ENCODE measurements at regions not wholly inside any gene's neighbourhood (a gene's known extent, or its start where the extent isn't known, plus 50 kb on each side); places are given as distances from the start of the nearest gene placed in this dataset.

DNA sequence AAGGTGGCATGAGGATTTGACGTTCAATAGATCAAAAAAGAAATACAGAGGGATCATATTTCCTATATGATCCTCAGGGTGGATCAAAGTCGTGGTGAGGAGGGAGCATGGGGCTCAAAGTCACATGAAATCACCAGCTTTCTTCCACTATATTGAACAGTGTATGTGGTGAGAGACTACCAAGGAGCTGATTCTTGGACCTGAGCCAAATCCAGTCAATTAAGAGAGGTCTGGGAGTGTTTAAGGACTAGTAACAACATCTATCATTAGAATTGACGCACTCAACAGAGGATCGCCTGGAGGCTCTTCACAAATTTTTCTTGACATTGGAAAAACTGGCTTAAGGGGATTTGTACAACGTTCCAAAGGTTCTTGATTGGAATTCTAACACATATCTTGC lies 267.7 kb upstream of the PROX1 start:
- Histone ChIP-seq H3K27ac (ENCODE audit: insufficient read depth, low read depth, low read length, poor library complexity, severe bottlenecking) (no peak overlapping the region), H3K4me3 (ENCODE audit: insufficient read depth, low read depth, low read length) (no peak overlapping the region), H3K27me3 (ENCODE audit: control insufficient read depth, insufficient read depth, low read length, poor library complexity, severe bottlenecking) (no peaks in the 10 kb centered on the region), H3K4me1 (ENCODE audit: control insufficient read depth, insufficient read depth, low read length) (peaks cover under 1% of the 10 kb centered on the region), H3K36me3 (ENCODE audit: control insufficient read depth, insufficient read depth, low read length) (no peaks in the 10 kb centered on the region), H3K9me3 (ENCODE audit: control insufficient read depth, low read length) (no peaks in the 10 kb centered on the region)
- 88 to 97% methylated on average over 4 to 5 of the region's 5 CpGs for WGBS, 2 experiments

DNA sequence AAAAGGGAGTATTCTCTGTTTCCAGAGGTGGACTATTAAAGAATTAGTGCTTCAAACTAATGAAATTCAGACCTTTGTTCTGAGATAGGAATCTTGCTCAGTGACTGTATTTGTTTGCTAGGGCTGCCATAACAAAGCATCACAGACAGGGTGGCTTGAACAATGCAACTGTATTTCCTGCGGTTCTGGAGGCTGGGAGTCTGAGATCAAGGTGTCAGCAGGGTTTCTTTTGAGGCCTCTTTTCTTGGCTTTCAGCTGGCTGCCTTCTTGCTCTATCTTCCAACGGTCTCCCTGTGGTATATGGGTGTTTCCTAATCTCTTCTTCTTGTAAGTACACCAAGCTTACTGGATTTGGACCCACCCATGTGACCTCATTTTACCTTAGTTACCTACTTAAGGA lies 264.6 kb upstream of the PROX1 start:
- Histone ChIP-seq H3K27ac (ENCODE audit: insufficient read depth, low read depth, low read length, poor library complexity, severe bottlenecking) (no peak overlapping the region), H3K27me3 (ENCODE audit: control insufficient read depth, insufficient read depth, low read length, poor library complexity, severe bottlenecking) (no peaks in the 10 kb centered on the region), H3K4me1 (ENCODE audit: control insufficient read depth, insufficient read depth, low read length) (no peaks in the 10 kb centered on the region), H3K36me3 (ENCODE audit: control insufficient read depth, insufficient read depth, low read length) (no peaks in the 10 kb centered on the region), H3K4me3 (ENCODE audit: insufficient read depth, low read depth, low read length) (no peak overlapping the region), H3K9me3 (ENCODE audit: control insufficient read depth, low read length) (no peaks in the 10 kb centered on the region)
- WGBS, 2 experiments = 21 to 22% methylated on average over 2 of the region's 2 CpGs

DNA sequence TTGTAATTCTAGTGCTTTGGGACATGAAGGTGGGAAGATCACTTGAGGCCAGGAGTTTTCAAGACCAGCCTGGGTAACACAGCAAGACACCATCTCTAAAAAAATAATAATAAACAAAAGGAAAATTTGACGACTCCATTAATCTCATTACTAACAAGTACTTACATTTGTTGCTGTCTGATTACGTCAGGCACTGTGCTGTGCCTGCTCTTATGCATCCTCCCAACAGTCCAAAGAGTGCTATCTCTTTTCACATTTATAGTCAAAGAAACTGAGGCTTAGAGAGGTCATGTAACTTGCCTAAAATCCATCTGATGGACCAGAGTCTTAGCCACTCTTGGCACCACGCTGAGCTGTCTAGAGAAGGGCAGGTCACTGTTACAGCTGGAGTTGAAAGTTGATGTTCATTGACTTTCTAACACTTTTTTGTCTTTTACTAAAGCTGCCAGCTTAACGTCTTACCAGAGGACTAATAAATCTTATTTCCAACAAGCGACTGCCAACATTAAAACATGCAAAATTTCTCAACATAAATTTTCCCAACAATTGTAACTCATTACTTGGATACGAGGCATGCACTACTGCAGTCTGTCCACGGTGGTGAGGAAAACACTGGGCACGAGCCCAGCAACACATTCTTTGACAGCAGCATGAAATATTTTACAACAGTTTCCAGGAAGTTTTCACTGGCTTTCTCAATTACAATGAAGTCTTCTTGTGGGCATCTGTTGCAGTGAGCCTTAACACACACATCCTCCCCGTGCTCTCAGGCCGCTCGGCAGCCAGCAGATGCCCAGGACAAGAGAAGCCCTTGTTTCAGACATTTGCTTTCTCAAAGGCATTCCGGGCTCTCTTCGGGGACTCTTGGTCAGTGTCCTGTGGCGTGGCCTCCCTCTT lies 262.9 kb upstream of the PROX1 start:
- Histone ChIP-seq H3K4me3 (ENCODE audit: insufficient read depth, low read depth, low read length) (no peak overlapping the region), H3K27me3 (ENCODE audit: control insufficient read depth, insufficient read depth, low read length, poor library complexity, severe bottlenecking) (no peaks in the 10 kb centered on the region), H3K9me3 (ENCODE audit: control insufficient read depth, low read length) (no peaks in the 10 kb centered on the region), H3K4me1 (ENCODE audit: control insufficient read depth, insufficient read depth, low read length) (no peaks in the 10 kb centered on the region), H3K36me3 (ENCODE audit: control insufficient read depth, insufficient read depth, low read length) (no peaks in the 10 kb centered on the region), H3K27ac (ENCODE audit: insufficient read depth, low read depth, low read length, poor library complexity, severe bottlenecking) (no peak overlapping the region)
- 74 to 76% methylated on average over 14 of the region's 14 CpGs for WGBS, 2 experiments

DNA sequence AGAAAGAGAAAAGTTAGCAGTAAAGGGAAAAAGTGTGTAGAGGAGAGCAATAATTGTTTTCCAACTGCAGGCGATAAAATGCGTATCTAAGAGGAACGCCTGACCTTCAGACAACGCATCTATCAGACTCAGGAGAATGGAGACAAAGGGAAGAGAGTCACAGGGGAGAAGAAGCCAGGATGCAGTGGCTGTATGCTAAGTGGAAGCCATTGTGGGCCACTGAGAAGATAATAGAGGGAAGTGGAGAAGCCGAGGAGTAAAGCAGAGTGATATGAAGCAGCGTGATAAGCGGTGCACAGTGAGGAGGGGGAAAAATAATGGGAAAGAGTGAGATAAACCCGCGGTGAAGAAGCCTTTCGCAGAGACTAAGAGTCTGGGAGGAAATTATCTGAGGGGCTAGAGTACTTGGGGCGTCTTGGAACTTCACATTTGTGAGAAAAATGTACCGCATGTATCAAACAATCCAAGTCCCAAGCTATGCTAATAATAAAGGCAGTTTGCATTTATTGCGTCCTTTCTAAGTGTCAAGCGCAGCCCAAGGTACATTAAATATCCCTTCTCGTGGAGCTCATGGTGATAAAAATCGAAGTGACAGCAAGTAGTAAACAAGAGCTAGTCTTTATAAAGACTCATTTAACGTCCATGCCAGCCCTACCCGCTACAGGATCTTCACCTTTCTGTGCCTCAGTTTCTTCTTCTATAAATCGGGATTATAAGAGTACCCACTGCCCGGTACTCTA lies 259.8 kb upstream of the PROX1 start:
- WGBS, 2 experiments = 93 to 94% methylated on average over 20 of the region's 20 CpGs
- no peaks in the 10 kb centered on the region for H3K4me1 ChIP-seq (ENCODE audit: control insufficient read depth, insufficient read depth, low read length)
- H3K27ac ChIP-seq (ENCODE audit: insufficient read depth, low read depth, low read length, poor library complexity, severe bottlenecking) = no peak overlapping the region
- H3K27me3 ChIP-seq (ENCODE audit: control insufficient read depth, insufficient read depth, low read length, poor library complexity, severe bottlenecking) = no peaks in the 10 kb centered on the region
- H3K9me3 ChIP-seq (ENCODE audit: control insufficient read depth, low read length) = no peaks in the 10 kb centered on the region
- no peak overlapping the region for H3K4me3 ChIP-seq (ENCODE audit: insufficient read depth, low read depth, low read length)
- H3K36me3 ChIP-seq (ENCODE audit: control insufficient read depth, insufficient read depth, low read length) = no peaks in the 10 kb centered on the region

- Histone ChIP-seq H3K27me3 (ENCODE audit: control insufficient read depth, insufficient read depth, low read length, poor library complexity, severe bottlenecking) (no peaks in the 10 kb centered on the region), H3K4me1 (ENCODE audit: control insufficient read depth, insufficient read depth, low read length) (no peaks in the 10 kb centered on the region), H3K4me3 (ENCODE audit: insufficient read depth, low read depth, low read length) (no peak overlapping the region), H3K36me3 (ENCODE audit: control insufficient read depth, insufficient read depth, low read length) (no peaks in the 10 kb centered on the region), H3K9me3 (ENCODE audit: control insufficient read depth, low read length) (no peaks in the 10 kb centered on the region), H3K27ac (ENCODE audit: insufficient read depth, low read depth, low read length, poor library complexity, severe bottlenecking) (no peak overlapping the region)
- 90 to 91% methylated on average over 15 of the region's 15 CpGs for WGBS, 2 experiments
Measured at GRCh38 chr1:213728593-213729536, 258.9 kb upstream of the PROX1 start.

- no peaks in the 10 kb centered on the region for H3K36me3 ChIP-seq (ENCODE audit: control insufficient read depth, insufficient read depth, low read length)
- H3K4me3 ChIP-seq (ENCODE audit: insufficient read depth, low read depth, low read length) = no peak overlapping the region
- H3K27me3 ChIP-seq (ENCODE audit: control insufficient read depth, insufficient read depth, low read length, poor library complexity, severe bottlenecking) = no peaks in the 10 kb centered on the region
- no peaks in the 10 kb centered on the region for H3K4me1 ChIP-seq (ENCODE audit: control insufficient read depth, insufficient read depth, low read length)
- no peaks in the 10 kb centered on the region for H3K9me3 ChIP-seq (ENCODE audit: control insufficient read depth, low read length)
- 94 to 100% methylated on average over 1 of the region's 1 CpG for WGBS, 2 experiments
- H3K27ac ChIP-seq (ENCODE audit: insufficient read depth, low read depth, low read length, poor library complexity, severe bottlenecking) = no peak overlapping the region
Measured at GRCh38 chr1:213733705-213734104, 254.1 kb upstream of the PROX1 start.

DNA sequence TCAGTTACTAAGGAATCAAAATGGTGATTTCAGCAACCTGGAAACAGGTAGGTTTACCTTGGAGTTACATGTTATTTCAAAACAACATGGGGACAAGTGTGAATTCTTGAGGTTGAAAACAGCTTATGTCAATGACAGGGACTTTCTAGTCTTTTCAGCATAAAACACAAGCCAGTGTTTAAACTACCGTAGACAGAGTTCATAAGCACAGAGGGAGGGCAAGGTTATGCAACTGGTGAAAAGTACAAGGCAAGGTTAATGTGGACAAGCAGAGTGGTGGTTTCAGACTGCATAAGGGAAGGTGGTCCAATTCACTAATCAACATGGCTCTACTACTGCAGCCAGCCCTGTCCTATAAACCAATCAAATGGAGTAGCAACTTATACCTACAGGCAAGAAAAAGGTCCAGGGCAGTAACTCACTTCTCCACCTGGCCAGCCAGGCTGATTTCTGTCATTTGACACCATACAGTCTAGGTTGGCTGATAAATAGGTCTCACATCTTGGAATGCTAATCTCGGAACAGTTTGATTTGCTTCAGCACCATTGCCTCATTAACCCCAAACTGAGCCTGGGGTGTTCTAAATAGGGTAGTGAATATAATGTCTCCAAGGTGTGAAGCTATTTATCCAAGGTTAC lies 250.3 kb upstream of the PROX1 start:
- H3K27ac ChIP-seq (ENCODE audit: insufficient read depth, low read depth, low read length, poor library complexity, severe bottlenecking) = no peak overlapping the region
- no peak overlapping the region for H3K4me3 ChIP-seq (ENCODE audit: insufficient read depth, low read depth, low read length)
- H3K9me3 ChIP-seq (ENCODE audit: control insufficient read depth, low read length) = no peaks in the 10 kb centered on the region
- H3K27me3 ChIP-seq (ENCODE audit: control insufficient read depth, insufficient read depth, low read length, poor library complexity, severe bottlenecking) = no peaks in the 10 kb centered on the region
- H3K4me1 ChIP-seq (ENCODE audit: control insufficient read depth, insufficient read depth, low read length) = no peaks in the 10 kb centered on the region
- 95 to 97% methylated on average over 2 of the region's 2 CpGs for WGBS, 2 experiments
- no peaks in the 10 kb centered on the region for H3K36me3 ChIP-seq (ENCODE audit: control insufficient read depth, insufficient read depth, low read length)

DNA sequence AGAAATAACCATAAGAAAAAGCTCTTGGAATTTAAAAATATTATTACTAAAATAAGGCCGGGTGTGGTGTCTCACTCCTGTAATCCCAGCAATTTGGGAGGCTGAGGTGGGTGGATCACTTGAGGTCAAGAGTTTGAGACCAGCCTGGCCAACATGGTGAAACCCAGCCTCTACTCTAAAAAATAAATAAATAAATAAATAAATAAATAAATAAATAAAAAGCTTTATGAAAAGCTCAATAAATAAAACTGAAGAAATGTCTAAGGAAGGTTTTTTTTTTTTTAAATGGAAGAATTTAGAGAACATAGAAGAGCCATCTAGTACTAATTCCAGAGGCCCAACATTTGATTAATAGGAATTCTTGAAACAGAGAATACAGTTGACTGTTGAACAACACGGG lies 249.1 kb upstream of the PROX1 start:
- Histone ChIP-seq H3K9me3 (ENCODE audit: control insufficient read depth, low read length) (no peaks in the 10 kb centered on the region), H3K4me1 (ENCODE audit: control insufficient read depth, insufficient read depth, low read length) (no peaks in the 10 kb centered on the region), H3K36me3 (ENCODE audit: control insufficient read depth, insufficient read depth, low read length) (no peaks in the 10 kb centered on the region), H3K4me3 (ENCODE audit: insufficient read depth, low read depth, low read length) (no peak overlapping the region), H3K27ac (ENCODE audit: insufficient read depth, low read depth, low read length, poor library complexity, severe bottlenecking) (no peak overlapping the region), H3K27me3 (ENCODE audit: control insufficient read depth, insufficient read depth, low read length, poor library complexity, severe bottlenecking) (no peaks in the 10 kb centered on the region)
- WGBS, 2 experiments = 96 to 97% methylated on average over 1 to 2 of the region's 2 CpGs

- H3K27me3 ChIP-seq (ENCODE audit: control insufficient read depth, insufficient read depth, low read length, poor library complexity, severe bottlenecking) = no peaks in the 10 kb centered on the region
- 62 to 68% methylated on average over 3 to 4 of the region's 4 CpGs for WGBS, 2 experiments
- no peaks in the 10 kb centered on the region for H3K36me3 ChIP-seq (ENCODE audit: control insufficient read depth, insufficient read depth, low read length)
- no peak overlapping the region for H3K4me3 ChIP-seq (ENCODE audit: insufficient read depth, low read depth, low read length)
- H3K9me3 ChIP-seq (ENCODE audit: control insufficient read depth, low read length) = no peaks in the 10 kb centered on the region
- no peaks in the 10 kb centered on the region for H3K4me1 ChIP-seq (ENCODE audit: control insufficient read depth, insufficient read depth, low read length)
- no peak overlapping the region for H3K27ac ChIP-seq (ENCODE audit: insufficient read depth, low read depth, low read length, poor library complexity, severe bottlenecking)
Measured at GRCh38 chr1:213742992-213743391, 244.8 kb upstream of the PROX1 start.
